Activated naive CD4-positive, alpha-beta T cell treated with anti-CD3 and anti-CD28 coated beads, Interleukin-2, amount 10 ng/mL, durations not matched to agents 7 days and 5 days (primary cell): ENCODE measurements at regions not wholly inside any gene's neighbourhood (a gene's known extent, or its start where the extent isn't known, plus 50 kb on each side); places are given as distances from the start of the nearest gene placed in this dataset.

Experiments
- CTCF ChIA-PET: fragments of 350-600 bp; sonication (Branson Sonifier 250); formaldehyde crosslinking; loops from one replicate; lab custom pipeline; 2021; ENCODE audit warnings: antibody characterized with exemption; lab: Charles Lee
- DNase-seq: peaks from one replicate; pipeline ENCODE4 v3.0.0-alpha.2; 2020
- H3K27ac Mint-ChIP-seq: one replicate; pipeline ENCODE4 v1.8.0; 2021; ENCODE audit warnings: mild to moderate bottlenecking, moderate library complexity, mixed read lengths
- H3K27me3 Mint-ChIP-seq: one replicate; pipeline ENCODE4 v1.8.0; 2021; ENCODE audit warnings: mild to moderate bottlenecking, mixed read lengths
- H3K36me3 Mint-ChIP-seq: one replicate; pipeline ENCODE4 v1.8.0; 2021; ENCODE audit warnings: mixed read lengths
- H3K4me1 Mint-ChIP-seq: one replicate; pipeline ENCODE4 v1.8.0; 2021; ENCODE audit warnings: mixed read lengths
- H3K4me3 Mint-ChIP-seq: one replicate; pipeline ENCODE4 v1.8.0; 2021; ENCODE audit warnings: mild to moderate bottlenecking, moderate library complexity, mixed read lengths
- H3K9me3 Mint-ChIP-seq: one replicate; pipeline ENCODE4 v1.8.0; 2021; ENCODE audit warnings: mixed read lengths

GRCh38 chr5:74409712-74410111, 230.8 kb downstream of the ENC1 start:
- Mint-ChIP-seq H3K4me1 (no peaks in the 10 kb centered on the region), H3K36me3 (no peaks in the 10 kb centered on the region), H3K9me3 (no peaks in the 10 kb centered on the region), H3K4me3 (no peak overlapping the region), H3K27me3 (peaks cover 15% of the 10 kb centered on the region), H3K27ac (no peak overlapping the region)
- CTCF ChIA-PET: no interaction called here
- no peak for DNase-seq

DNA sequence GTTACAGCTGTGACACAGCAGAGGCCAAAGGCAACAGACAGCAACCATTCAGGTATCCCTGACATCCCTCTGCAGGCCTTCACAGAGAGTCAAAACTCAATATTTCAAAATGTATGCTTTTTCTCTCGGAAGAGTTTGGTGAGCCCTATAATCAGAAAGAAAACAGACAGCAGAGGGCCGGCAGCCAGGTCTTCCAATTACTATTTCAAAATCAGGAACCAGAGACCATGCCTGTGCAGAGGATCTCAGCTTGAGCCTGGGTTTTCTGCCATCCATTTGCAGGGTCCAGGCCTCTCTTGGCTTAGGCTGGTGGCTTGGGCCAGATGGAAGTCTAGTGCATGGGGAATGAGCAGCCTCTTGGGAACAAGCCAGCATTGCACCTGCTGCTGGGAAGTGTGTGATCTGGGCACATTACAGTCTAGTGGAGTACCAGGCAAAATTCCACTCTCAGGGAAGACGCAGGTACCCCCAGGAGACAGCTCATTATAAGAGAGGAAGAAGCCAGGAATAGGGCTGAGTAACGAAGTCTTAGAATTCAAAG, 231.3 kb downstream of the ENC1 start:
- H3K9me3 Mint-ChIP-seq: no peaks in the 10 kb centered on the region
- H3K4me3 Mint-ChIP-seq: no peak overlapping the region
- no peaks in the 10 kb centered on the region for H3K36me3 Mint-ChIP-seq
- CTCF ChIA-PET: no interaction called here
- H3K4me1 Mint-ChIP-seq: no peaks in the 10 kb centered on the region
- no peak overlapping the region for H3K27ac Mint-ChIP-seq
- no peak for DNase-seq
- peaks cover 13% of the 10 kb centered on the region for H3K27me3 Mint-ChIP-seq

DNA sequence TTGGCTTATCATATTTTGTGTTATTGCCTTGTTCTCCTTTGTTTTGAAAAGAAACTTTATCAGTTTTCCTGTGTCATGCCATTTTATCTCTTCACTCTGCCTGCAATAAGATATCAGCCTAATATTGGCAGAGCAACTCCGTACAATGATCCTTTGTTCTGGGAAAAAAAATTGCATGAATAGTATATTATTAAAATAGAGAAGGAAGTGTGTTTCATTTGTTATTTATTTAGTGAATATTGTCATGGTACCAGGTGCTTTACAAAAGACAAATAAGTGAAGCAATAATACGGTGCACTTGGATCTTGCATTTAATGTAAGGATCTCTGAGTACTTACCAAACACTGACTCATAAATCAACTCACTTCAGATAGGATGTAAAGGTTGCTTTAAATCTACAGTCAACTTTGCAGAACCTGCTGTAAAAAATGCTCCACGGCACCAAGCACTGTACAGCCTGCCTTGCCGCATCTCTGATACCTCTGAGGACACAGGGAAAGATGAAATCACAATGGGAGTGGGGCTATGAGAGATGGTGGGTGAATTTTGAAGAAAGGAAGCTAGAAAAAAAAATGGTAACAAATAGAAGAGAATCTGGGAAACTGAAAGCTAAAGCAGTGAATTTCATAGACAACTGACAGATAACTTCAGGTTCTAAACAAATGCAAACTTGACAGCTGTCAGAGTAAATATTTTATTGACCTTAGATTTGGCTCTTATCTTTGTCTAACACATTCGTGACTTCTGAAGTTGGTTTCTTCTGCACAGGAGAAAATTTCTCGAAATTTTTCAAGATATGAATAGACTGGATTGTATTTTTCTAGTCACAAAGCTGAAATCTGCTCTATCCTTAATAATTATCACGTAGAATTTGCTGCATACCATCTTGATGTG, 232.1 kb downstream of the ENC1 start:
- Mint-ChIP-seq H3K27me3 (peaks cover 9% of the 10 kb centered on the region), H3K9me3 (no peaks in the 10 kb centered on the region), H3K27ac (no peak overlapping the region), H3K36me3 (no peaks in the 10 kb centered on the region), H3K4me1 (no peaks in the 10 kb centered on the region), H3K4me3 (no peak overlapping the region)
- CTCF ChIA-PET: no interaction called here
- no peak for DNase-seq

DNA sequence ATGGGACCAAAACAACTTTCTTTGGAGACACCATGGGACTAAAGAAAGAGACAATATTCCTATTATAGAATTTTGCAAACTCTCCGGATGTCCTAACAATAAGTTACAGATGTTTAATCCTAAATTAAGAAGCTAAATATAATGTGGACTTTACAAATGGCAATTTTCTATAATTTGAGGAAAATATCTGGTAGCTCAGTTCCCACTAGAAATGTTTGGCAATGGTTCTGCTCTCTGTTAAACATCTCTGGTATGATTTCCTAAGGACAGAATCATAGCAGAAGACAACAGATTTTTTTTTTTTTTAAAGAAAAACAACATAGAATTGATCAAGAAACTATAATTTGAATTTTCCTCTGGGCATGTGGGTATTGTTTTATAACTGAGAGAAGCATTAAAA, 232.8 kb downstream of the ENC1 start:
- no peak overlapping the region for H3K27ac Mint-ChIP-seq
- CTCF ChIA-PET: no interaction called here
- no peaks in the 10 kb centered on the region for H3K9me3 Mint-ChIP-seq

GRCh38 chr5:74406844-74407243, 233.7 kb downstream of the ENC1 start:
- CTCF ChIA-PET: no interaction called here
- no peaks in the 10 kb centered on the region for H3K36me3 Mint-ChIP-seq
- DNase-seq: no peak
- H3K4me1 Mint-ChIP-seq: no peaks in the 10 kb centered on the region
- no peak overlapping the region for H3K4me3 Mint-ChIP-seq
- H3K27ac Mint-ChIP-seq: no peak overlapping the region
- H3K9me3 Mint-ChIP-seq: no peaks in the 10 kb centered on the region
- H3K27me3 Mint-ChIP-seq: peaks cover 6% of the 10 kb centered on the region

More for the DNA sequence above, 232.8 kb downstream of the ENC1 start:
- Mint-ChIP-seq H3K36me3 (no peaks in the 10 kb centered on the region), H3K4me3 (no peak overlapping the region), H3K4me1 (no peaks in the 10 kb centered on the region), H3K27me3 (peaks cover 6% of the 10 kb centered on the region)
- DNase-seq: no peak

DNA sequence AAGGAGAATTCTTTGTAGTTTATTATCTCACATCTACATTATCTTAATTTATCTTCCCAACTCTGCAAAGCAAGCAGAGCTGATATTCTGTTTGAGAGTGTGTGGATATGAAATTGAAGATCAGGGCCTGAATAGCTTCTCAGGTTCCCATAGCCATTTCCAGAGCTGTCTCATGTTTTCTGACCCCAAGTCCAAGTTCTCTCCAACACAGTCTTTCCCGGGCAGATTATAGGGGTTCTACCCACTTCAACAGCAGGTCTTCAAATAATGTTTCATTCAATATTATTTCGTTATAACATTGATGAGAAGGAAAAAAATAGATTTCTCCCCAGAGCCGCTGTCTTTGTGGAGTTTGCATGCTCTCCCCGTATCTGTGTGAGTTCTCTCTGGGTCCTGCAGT, 234.9 kb downstream of the ENC1 start:
- H3K9me3 Mint-ChIP-seq: no peaks in the 10 kb centered on the region
- H3K27me3 Mint-ChIP-seq: peaks cover 6% of the 10 kb centered on the region
- CTCF ChIA-PET: no interaction called here
- no peaks in the 10 kb centered on the region for H3K36me3 Mint-ChIP-seq
- no peak overlapping the region for H3K4me3 Mint-ChIP-seq
- no peak overlapping the region for H3K27ac Mint-ChIP-seq
- DNase-seq: no peak
- no peaks in the 10 kb centered on the region for H3K4me1 Mint-ChIP-seq

- CTCF ChIA-PET: no interaction called here
- H3K27me3 Mint-ChIP-seq: peaks cover 6% of the 10 kb centered on the region
- no peaks in the 10 kb centered on the region for H3K9me3 Mint-ChIP-seq
- no peak overlapping the region for H3K4me3 Mint-ChIP-seq
- DNase-seq: no peak
- H3K36me3 Mint-ChIP-seq: no peaks in the 10 kb centered on the region
- no peaks in the 10 kb centered on the region for H3K4me1 Mint-ChIP-seq
- no peak overlapping the region for H3K27ac Mint-ChIP-seq
Observed at GRCh38 chr5:74404574-74405508, 235.7 kb downstream of the ENC1 start.

- H3K36me3 Mint-ChIP-seq: no peaks in the 10 kb centered on the region
- CTCF ChIA-PET: no interaction called here
- no peak for DNase-seq
- no peaks in the 10 kb centered on the region for H3K27me3 Mint-ChIP-seq
- H3K4me1 Mint-ChIP-seq: no peaks in the 10 kb centered on the region
- H3K27ac Mint-ChIP-seq: no peak overlapping the region
- no peaks in the 10 kb centered on the region for H3K9me3 Mint-ChIP-seq
- no peak overlapping the region for H3K4me3 Mint-ChIP-seq
Observed at GRCh38 chr5:74403771-74404170, 236.8 kb downstream of the ENC1 start.

GRCh38 chr5:74402553-74402952, 238.0 kb downstream of the ENC1 start:
- no peaks in the 10 kb centered on the region for H3K4me1 Mint-ChIP-seq
- no peaks in the 10 kb centered on the region for H3K36me3 Mint-ChIP-seq
- H3K27me3 Mint-ChIP-seq: no peaks in the 10 kb centered on the region
- H3K4me3 Mint-ChIP-seq: no peak overlapping the region
- no peak overlapping the region for H3K27ac Mint-ChIP-seq
- no peak for DNase-seq
- no peaks in the 10 kb centered on the region for H3K9me3 Mint-ChIP-seq
- CTCF ChIA-PET: no interaction called here

GRCh38 chr5:74401946-74402320, 238.6 kb downstream of the ENC1 start:
- no peak overlapping the region for H3K4me3 Mint-ChIP-seq
- no peaks in the 10 kb centered on the region for H3K9me3 Mint-ChIP-seq
- CTCF ChIA-PET: no interaction called here
- no peak overlapping the region for H3K27ac Mint-ChIP-seq
- no peaks in the 10 kb centered on the region for H3K4me1 Mint-ChIP-seq
- no peaks in the 10 kb centered on the region for H3K36me3 Mint-ChIP-seq
- no peaks in the 10 kb centered on the region for H3K27me3 Mint-ChIP-seq
- no peak for DNase-seq

GRCh38 chr5:74401281-74401945, 239.1 kb downstream of the ENC1 start:
- H3K27me3 Mint-ChIP-seq: no peaks in the 10 kb centered on the region
- H3K4me3 Mint-ChIP-seq: no peak overlapping the region
- no peaks in the 10 kb centered on the region for H3K36me3 Mint-ChIP-seq
- H3K9me3 Mint-ChIP-seq: no peaks in the 10 kb centered on the region
- CTCF ChIA-PET: no interaction called here
- no peak overlapping the region for H3K27ac Mint-ChIP-seq
- DNase-seq: no peak
- H3K4me1 Mint-ChIP-seq: no peaks in the 10 kb centered on the region

DNA sequence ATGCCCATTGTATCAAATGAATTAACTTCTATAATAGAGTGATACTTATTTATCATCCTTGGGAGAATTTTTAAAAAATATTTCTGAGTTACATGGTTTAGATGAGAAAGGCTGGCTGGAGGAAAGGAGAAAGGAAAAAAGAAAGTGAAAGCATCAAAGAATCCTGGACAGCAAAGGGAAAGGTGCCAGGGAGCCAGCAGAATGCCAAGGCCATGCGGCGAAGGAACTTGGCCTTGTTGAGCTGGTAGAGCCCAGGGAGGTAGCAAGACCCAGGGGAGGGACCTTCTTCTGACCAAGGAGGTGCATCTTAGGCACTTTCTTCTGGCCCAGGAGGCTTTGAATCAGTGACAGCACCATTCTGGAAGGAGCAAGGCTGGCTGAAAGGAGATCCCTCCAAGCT, 240.5 kb downstream of the ENC1 start:
- Mint-ChIP-seq H3K36me3 (no peaks in the 10 kb centered on the region), H3K4me1 (no peaks in the 10 kb centered on the region), H3K27ac (no peak overlapping the region), H3K9me3 (no peaks in the 10 kb centered on the region), H3K4me3 (no peak overlapping the region), H3K27me3 (no peaks in the 10 kb centered on the region)
- DNase-seq: no peak
- CTCF ChIA-PET: no interaction called here

GRCh38 chr5:74396913-74397622, 243.5 kb downstream of the ENC1 start:
- Mint-ChIP-seq H3K27ac (no peak overlapping the region), H3K36me3 (no peaks in the 10 kb centered on the region), H3K9me3 (no peaks in the 10 kb centered on the region), H3K27me3 (no peaks in the 10 kb centered on the region), H3K4me1 (no peaks in the 10 kb centered on the region), H3K4me3 (no peak overlapping the region)
- DNase-seq: no peak
- CTCF ChIA-PET: no interaction called here
